GM21717 (cell line): ENCODE measurements at regions not wholly inside any gene's neighbourhood (a gene's known extent, or its start where the extent isn't known, plus 50 kb on each side); places are given as distances from the start of the nearest gene placed in this dataset.

Experiments
- ATAC-seq: cut with Tn5 transposase; IDR thresholded peaks from one replicate; pipeline ENCODE4 v1.9.1; 2021; ENCODE audit warnings: mild to moderate bottlenecking, moderate library complexity; ENCODE audit not compliant: unreplicated experiment

GRCh38 chr7:19463581-19463980 is 245.3 kb downstream of the POLR1F start:
- ATAC-seq = no peak

- ATAC-seq = no peak
These were observed 253.2 kb downstream of the POLR1F start for GRCh38 chr7:19455623-19456022.

GRCh38 chr7:19448091-19448490 is 260.7 kb downstream of the POLR1F start:
- no peak for ATAC-seq

DNA sequence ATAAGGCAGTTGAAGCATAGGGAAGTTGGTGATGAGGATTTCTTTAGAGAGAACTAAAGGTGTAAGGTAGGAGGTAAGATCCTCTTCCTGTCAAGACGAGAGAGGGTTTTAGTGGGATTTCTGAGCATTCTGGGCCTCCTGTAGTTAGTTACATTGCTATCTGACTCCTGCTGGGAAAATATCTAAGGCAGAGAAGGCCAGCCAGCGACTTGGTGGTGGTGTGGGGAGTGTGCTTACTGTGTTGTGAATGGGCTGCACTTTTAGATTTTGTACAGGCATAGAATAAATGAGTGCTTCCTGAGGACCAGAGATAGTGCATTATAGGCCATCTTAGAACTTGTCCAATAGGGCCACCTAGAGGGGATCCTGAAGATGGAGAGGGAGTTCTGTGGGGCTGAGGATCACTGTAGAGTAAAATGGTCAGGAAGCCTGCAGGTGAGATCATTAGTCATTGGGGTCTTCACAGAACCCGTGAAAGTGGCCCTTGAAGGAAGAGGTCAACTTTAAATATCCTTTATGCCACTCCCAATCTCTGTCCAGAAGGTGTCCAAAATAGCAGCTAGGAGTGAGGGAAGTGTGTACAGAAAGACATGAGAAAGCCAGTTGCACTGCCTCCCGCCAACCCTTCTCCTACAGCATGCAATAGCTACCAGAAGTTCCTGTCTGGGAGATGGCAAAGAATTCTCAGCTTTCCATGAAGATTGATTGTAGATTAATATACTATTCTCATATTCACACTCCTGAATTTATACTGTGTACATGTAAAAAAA is 266.6 kb downstream of the POLR1F start:
- peak; percentile 67 for ATAC-seq

DNA sequence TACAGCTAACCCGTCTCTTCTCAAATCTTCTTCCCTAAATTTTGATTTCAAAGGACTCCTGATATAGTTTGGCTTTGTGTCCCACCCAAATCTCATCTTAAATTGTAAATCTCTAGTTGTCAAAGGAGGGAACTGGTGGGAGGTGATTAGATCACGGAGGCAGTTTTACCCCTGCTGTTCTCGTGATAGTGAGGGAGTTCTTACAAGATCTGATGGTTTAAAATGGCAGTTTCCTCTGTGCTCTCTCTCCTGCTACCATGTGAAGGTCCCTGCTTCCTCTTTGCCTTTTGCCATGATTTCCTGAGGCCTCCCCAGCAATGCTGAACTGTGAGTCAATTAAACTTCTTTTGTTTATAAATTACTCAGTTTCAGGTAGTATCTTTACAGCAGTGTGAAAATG is 269.3 kb downstream of the POLR1F start:
- no peak for ATAC-seq

DNA sequence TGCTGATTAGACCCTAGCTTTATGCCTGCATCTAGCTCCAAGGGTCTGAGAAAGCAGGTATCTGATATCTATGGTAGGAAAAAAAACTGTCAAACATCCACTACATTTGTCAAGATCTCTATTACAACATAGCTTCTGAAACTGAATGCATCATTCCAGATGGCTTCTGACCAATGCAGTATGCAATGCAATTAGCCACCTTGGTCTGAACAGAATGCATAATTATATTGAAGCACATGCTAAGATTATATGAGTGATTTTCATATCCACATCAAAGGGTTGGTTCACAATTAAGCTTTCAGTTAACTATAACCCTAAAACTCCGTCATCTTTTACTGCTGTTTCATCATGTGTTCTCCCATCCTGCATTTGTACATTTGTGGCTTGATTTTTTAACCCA is 271.4 kb downstream of the POLR1F start:
- no peak for ATAC-seq

DNA sequence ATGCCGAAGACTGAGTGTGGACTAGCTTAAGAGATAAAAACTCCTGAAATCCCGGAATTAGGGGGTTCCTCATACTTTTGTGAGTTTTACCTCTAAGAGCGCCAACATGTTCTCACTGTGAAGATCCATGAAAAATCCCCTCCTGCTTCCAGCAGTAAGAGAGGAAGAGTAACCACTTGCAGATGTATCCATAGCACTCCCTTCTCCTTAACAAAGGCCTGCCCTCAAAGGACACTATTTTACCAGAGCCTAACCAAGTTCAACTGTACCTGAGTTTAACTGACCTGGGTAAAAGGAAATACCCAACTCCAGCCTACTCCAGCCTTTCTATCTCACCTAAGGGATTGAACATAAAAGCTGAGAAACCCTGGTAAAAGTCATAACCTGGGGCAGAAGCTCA is 280.9 kb downstream of the POLR1F start:
- no peak for ATAC-seq

DNA sequence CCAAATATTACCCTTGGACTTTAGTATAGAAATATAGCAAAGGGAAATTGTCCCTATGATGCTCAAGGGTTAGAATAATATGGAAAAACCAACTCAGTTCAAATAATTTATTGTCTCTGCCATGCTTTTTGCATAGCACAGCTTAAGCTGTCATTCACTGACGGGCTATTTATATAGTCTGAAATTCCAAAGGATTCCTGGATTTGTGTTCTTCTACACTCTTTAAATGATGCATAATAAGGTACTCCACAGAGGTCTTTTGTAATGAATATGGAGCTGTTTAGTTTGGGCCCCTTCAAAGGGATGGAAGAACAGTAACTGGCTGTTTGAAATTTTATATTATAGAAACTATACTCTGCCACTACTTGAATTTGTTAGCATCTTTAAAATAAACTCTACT is 276.6 kb upstream of the FERD3L start:
- ATAC-seq = no peak

DNA sequence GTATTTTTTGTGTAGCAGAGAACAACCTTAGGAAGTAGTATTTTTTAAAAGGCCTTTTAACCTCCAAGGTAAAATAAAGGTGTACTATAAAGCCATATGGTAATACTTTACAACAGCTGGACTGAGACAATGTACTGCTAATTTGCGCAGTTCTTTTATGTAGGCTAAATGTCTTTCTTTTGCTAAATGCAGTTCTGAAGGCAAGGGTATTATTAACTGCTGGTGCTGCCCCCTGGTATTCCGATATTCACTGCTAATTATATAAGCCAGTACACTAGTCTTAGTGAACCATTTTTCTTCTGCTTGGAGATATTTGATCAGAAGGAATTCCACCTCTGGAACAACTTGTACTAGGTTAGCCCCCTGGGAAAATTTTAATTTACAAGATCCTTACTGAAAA is 272.0 kb upstream of the FERD3L start:
- ATAC-seq = no peak

GRCh38 chr7:19415123-19415522 is 269.9 kb upstream of the FERD3L start:
- no peak for ATAC-seq

DNA sequence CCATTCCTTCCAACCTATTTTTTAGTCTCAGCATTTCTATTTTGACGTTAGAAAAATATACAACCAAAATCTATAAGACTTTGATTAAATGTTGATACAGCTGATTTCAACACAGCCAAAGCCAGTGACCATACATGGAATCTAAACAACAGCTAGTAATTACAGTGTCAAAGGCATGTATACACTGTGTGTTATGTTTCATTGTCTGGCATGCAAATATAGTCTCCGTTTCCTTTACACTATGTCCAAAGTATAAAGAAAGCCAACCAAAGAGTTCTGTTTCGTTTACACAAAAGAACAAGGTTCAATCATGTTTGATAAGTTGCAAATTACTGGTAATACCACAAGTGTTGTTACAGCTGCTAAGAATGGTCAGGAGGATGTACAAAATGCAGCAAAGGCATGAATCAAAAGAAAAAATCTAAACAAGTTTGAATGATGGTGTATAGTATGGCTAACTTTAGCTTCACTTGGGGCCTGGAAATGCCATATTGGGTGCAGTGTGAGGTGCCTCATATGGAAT is 268.3 kb upstream of the FERD3L start:
- ATAC-seq = no peak

GRCh38 chr7:19410691-19411090 is 265.5 kb upstream of the FERD3L start:
- ATAC-seq = no peak

GRCh38 chr7:19410106-19410505 is 264.9 kb upstream of the FERD3L start:
- ATAC-seq = no peak

DNA sequence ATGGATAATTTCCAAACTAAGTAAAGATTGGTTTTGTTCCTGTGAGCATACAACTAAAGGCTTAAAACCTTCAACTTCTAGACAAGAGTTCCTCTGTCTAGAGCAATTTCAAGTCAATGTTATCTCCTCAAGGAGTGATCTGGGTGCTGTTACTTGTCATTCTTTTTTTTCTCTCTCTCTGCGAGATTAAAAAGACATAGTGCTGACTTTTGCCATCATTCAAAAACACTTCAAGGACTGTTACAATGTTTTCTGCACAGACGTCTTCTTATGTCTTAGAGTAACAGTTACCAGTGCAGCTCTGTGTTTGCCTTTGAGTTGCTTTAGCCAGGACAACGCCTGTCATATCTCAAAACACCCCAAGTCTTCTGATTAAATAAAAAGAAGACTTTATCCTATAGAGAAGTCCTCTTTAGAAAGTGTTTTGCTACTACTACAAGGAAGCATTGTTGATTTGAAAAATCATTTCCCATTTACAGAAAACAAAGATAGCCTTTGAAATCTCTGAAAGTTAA is 263.5 kb upstream of the FERD3L start:
- no peak for ATAC-seq

DNA sequence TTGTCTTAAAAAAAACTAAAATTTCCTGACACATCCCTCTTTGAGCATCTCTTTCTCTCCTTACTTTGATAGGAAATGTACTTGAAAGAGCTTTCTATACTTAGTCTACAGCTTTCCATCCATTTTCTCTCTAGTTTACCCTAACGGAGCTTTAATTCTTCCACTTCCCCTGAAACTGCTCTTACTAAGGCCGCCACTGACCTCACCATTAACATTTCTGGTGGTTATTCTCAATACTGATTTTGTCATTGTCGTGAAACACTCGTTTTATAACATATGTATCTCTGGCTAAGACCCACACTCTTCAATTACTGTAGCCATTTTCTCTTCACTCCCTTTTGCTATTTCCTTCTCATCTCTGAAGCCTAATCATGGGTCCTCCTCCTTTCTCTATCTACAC is 262.0 kb upstream of the FERD3L start:
- ATAC-seq = no peak

DNA sequence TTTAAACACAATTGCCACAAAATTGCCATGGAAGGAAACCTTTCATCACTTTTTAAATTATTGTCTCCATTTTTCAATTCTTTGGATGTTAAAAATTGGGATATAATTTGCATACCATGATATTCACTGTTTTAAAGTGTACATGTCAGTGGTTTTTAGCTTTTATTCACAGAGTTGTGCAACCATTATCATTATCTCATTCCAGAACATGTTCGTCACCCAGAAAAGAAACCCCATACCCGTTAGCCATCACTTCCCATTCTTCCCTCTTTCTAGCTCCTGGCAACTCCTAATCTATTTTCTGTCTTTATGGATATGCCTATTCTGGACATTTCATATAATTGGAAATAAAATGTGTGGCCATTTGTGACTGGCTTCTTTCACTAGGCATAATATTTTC is 260.3 kb upstream of the FERD3L start:
- ATAC-seq = no peak

DNA sequence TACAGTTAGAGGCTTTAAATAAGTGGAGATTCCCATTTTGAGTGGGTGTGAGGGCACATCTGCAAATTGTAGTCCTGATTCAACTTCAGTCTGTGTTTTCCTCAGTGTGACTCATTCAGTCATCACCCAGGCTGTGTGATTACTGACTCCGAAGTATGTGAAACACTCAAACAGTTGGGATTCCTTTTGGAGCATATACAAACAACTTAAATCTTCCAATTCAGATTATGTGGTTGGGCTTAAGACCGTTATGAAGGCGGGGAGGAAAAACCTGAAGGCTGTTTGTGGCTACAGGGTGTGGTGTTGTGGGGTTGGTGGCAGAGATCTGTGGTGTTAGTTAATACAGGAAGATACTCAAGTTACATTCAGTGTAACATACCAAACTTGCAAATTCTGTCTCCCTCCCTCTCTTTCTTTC is 259.7 kb upstream of the FERD3L start:
- no peak for ATAC-seq

- ATAC-seq = no peak
These were observed 258.5 kb upstream of the FERD3L start for GRCh38 chr7:19403691-19404090.

DNA sequence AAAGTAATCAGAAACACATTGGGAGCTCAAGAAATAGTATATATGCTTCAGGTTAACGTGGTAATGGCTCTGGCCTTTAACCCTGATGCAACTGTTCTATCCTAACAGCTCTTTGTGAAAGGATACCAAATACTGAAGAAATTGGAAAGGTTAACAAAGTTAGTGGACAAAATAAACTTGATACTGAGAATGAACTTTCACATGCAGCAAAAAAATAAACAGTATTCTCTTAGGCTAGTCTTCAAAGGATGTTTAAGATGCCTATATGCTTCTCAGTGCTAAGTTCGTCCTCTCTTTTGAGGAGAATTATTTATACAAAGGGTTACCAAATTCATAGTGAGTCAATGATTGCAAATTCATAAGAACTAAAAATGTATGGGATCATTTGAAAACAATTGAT is 256.2 kb upstream of the FERD3L start:
- ATAC-seq = no peak

DNA sequence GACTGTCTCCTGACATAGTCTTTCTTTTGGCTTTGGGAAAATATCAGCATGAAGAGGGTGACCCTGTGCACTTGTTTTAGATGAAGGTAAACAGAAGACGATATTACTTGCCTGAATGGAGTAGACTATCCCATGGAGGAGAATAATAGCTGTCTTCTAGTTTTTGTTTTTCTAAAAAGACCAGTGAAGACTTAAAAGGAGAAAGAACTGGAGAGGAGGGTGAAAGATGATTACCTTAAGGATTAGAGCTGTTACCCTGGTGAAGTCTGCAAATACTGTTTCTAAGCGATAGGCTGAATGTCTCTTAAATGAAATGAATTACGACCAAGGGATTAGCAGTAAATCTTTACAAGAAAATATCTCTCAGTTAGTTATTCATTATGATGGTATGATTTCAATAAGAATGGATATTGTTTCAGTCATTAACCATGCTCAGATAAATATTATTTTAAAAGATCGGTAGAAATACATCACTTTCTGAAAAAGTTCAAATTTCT is 255.6 kb upstream of the FERD3L start:
- ATAC-seq = no peak

DNA sequence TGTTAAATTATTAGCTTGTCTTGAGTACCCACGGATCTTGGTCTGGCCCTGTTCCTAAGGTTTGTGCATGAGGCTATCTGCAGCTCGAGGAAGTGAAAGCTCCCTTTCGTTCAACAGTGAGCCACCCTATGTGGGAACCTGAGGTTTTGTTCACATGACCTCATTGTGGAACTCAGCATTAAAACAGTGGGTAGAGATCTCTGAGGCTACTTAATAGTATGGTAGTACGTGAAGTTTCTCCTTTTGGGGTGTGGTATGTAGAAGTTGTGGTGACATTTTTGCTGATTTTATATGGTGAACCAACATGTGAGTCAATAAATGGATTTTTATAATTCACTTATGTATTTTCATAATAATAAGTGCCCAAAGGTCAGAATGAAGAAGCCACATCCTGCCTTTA is 252.7 kb upstream of the FERD3L start:
- ATAC-seq = peak; percentile 70

DNA sequence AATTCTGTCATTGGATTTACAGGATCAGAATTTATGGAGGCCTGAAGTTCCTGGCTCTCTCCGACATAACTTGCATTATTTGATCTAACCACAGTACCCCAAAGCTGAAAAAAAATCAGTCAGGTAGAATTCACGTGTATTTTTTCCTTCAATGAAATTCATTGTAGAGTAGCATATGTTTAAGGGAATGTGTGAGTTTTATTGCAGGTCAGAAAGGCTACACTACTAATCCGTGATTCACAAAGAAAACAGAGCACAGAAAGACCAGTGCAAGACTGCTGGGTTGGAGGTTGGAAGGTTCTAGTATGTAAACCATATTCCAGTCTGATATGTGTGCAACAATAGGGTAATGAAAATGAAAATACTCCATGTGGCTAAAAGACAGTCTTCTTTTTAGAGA is 247.0 kb upstream of the FERD3L start:
- no peak for ATAC-seq

DNA sequence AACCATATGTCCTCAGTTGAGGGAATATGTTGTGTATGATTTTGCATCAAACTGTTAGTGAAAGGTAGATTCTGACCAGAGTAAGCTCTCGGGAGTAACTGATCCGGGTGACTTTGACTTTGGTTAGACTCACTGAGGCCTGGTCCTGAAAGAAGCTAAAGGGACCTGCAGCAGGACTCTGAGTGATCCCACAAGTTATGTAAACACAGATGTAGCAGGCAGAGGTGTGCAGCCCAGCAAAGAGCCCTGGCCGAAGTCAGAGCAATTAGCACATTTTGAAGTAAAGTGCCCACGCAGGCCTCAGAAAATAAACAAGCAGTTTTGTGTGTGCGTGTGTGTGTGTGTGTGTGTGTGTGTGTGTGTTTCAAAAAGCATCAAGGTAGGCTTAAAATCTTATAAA is 245.6 kb upstream of the FERD3L start:
- ATAC-seq = no peak
